ENCODE measurements at regions not wholly inside any gene's neighbourhood (a gene's known extent, or its start where the extent isn't known, plus 50 kb on each side); places are given as distances from the start of the nearest gene placed in this dataset.

- no peak for DNase-seq
Observed at GRCh38 chr2:120854014-120854620, 118.4 kb downstream of the GLI2 start.

GRCh38 chr2:120854766-120855530, 119.3 kb downstream of the GLI2 start:
- DNase-seq: no peak

GRCh38 chr2:120855855-120856405, 120.3 kb downstream of the GLI2 start:
- no peak for DNase-seq

GRCh38 chr2:120856421-120856862, 120.8 kb downstream of the GLI2 start:
- DNase-seq: no peak

GRCh38 chr2:120857422-120857821, 121.8 kb downstream of the GLI2 start:
- DNase-seq: no peak

GRCh38 chr2:120857931-120858330, 122.3 kb downstream of the GLI2 start:
- no peak for DNase-seq

- no peak for DNase-seq
Observed at GRCh38 chr2:120858361-120859106, 122.9 kb downstream of the GLI2 start.

- DNase-seq: no peak
Observed at GRCh38 chr2:120859128-120859527, 123.5 kb downstream of the GLI2 start.

- DNase-seq: no peak
Observed at GRCh38 chr2:120859814-120860578, 124.3 kb downstream of the GLI2 start.

GRCh38 chr2:120860579-120860922, 124.9 kb downstream of the GLI2 start:
- no peak for DNase-seq

GRCh38 chr2:120861191-120861575, 125.5 kb downstream of the GLI2 start:
- DNase-seq: no peak

GRCh38 chr2:120861576-120862191, 126.0 kb downstream of the GLI2 start:
- no peak for DNase-seq

- DNase-seq: no peak
Observed at GRCh38 chr2:120862201-120863060, 126.8 kb downstream of the GLI2 start.

- DNase-seq: no peak
Observed at GRCh38 chr2:120863146-120863545, 127.5 kb downstream of the GLI2 start.

- no peak for DNase-seq
Observed at GRCh38 chr2:120863661-120864320, 128.1 kb downstream of the GLI2 start.

GRCh38 chr2:120864981-120865380, 129.3 kb downstream of the GLI2 start:
- no peak for DNase-seq

GRCh38 chr2:120865656-120866055, 130.0 kb downstream of the GLI2 start:
- no peak for DNase-seq

GRCh38 chr2:120866071-120866470, 130.4 kb downstream of the GLI2 start:
- no peak for DNase-seq

GRCh38 chr2:120866483-120867140, 130.9 kb downstream of the GLI2 start:
- DNase-seq: no peak

Data from activated CD4-positive, alpha-beta T cell treated with anti-CD3 and anti-CD28 coated beads, Interleukin-2, amount 50 U/mL, for 1 hour (primary cell).